Gastrocnemius medialis (tissue), 4 donors: ENCODE measurements at regions not wholly inside any gene's neighbourhood (a gene's known extent, or its start where the extent isn't known, plus 50 kb on each side); places are given as distances from the start of the nearest gene placed in this dataset.

Experiments
- POLR2A ChIP-seq, 2 donors: fragments of 450-650 bp; IDR thresholded peaks; one replicate each; pipeline ENCODE4 v1.6.1; 2017; ENCODE audit warnings: antibody characterized with exemption in 2 of 2, mild to moderate bottlenecking in 2 of 2, moderate library complexity in 2 of 2
- TF ChIP-seq, protein P1 (sequence below), 5 experiments: fragments of 450-650 bp in 3 of 5; fragments of 200-600 bp in 2 of 5; sonication (generic) in 2 of 5; IDR thresholded peaks in 4 of 5; conservative IDR thresholded peaks in 1 of 5; 1 replicate in 4 of 5; 2 replicates in 1 of 5; pipeline ENCODE4 v1.5.1; 2016 to 2019; ENCODE audit warnings: antibody characterized with exemption in 5 of 5, mild to moderate bottlenecking in 3 of 5, moderate library complexity in 3 of 5

DNA sequence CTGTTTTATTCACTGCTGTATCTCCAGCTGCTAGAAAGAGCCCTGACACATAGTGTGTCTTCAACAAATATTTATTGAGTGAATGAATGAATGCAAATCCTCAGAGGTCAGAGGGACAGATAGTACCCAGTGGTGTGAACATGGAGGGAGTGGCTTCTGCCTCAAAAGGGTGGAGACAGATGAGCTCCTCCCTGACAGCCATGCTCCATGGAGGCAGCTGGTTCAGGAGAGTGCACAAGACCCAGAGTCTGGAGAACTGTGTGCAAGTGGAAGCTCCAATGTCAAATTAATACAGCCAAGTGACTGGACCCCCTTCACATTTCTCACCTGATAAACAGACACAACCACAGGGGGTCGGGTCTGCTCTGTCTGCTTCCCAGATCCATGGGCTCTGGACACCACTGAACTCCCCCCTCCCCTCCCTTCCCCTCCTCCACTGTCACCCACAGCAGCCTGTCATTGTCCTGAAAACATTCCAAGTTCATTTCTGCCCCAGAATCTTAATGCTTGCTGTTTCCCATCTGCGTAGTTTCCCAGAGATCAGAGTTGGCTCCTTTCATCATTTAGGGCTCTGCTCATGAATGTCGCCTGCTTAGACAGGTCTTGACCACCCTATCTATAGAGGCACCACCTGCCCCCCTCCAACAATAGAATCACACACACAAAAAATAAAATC is 312.9 kb upstream of the PODXL start:
- TF ChIP-seq, protein P1, sequence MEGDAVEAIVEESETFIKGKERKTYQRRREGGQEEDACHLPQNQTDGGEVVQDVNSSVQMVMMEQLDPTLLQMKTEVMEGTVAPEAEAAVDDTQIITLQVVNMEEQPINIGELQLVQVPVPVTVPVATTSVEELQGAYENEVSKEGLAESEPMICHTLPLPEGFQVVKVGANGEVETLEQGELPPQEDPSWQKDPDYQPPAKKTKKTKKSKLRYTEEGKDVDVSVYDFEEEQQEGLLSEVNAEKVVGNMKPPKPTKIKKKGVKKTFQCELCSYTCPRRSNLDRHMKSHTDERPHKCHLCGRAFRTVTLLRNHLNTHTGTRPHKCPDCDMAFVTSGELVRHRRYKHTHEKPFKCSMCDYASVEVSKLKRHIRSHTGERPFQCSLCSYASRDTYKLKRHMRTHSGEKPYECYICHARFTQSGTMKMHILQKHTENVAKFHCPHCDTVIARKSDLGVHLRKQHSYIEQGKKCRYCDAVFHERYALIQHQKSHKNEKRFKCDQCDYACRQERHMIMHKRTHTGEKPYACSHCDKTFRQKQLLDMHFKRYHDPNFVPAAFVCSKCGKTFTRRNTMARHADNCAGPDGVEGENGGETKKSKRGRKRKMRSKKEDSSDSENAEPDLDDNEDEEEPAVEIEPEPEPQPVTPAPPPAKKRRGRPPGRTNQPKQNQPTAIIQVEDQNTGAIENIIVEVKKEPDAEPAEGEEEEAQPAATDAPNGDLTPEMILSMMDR (IDR thresholded peaks at IDR 0.05 in 4 of 5, conservative IDR thresholded peaks at IDR 0.05 in 1 of 5): no peak
- no peak for TF ChIP-seq POLR2A (IDR thresholded peaks at IDR 0.05)
